ENCODE measurements at regions not wholly inside any gene's neighbourhood (a gene's known extent, or its start where the extent isn't known, plus 50 kb on each side); places are given as distances from the start of the nearest gene placed in this dataset.
"Not testable (repeated sequence)": the region's sequence is repeated elsewhere in the genome, so short reads cannot be mapped to it uniquely, and the experiment has no call there.

DNA sequence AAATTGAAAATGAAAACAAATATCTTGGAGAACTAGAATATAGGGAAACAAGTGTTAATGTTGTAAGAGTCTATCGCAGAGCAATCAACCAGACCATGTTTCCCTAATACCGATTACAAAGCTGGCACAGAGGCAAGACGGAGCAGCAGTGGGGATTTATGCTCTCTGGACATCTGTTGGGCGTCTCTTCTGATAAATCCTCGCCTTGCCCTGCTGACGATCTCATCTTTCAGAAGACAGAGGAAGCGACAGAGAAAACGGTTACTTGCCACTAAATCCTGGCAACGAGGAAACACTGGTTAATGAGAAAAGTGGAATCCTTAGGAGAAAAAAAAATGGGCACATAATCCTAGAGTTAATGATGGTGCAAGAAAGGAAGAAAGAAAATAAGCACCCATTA, 218.5 kb downstream of the NPIPA8 start:
- not testable (repeated sequence) for H3F3A ChIP-seq (ENCODE audit: control insufficient read depth, insufficient read depth); H3K4me3 ChIP-seq (ENCODE audit: low read length); H4K20me1 ChIP-seq (ENCODE audit: control insufficient read depth, insufficient read depth, low read depth, low read length); H3K27me3 ChIP-seq (ENCODE audit: control insufficient read depth, low read length); H3K9me2 ChIP-seq (replicated peaks; ENCODE audit: control insufficient read depth, low read length); H3K27ac ChIP-seq (ENCODE audit: low read depth, low read length); H3K4me1 ChIP-seq (ENCODE audit: control insufficient read depth, low read length); H3K36me3 ChIP-seq (ENCODE audit: control insufficient read depth, low read length); H3K4me2 ChIP-seq (ENCODE audit: low read length); H3K9me3 ChIP-seq (ENCODE audit: control insufficient read depth, insufficient read depth, low read length); H3K79me2 ChIP-seq (ENCODE audit: control insufficient read depth, low read length)

DNA sequence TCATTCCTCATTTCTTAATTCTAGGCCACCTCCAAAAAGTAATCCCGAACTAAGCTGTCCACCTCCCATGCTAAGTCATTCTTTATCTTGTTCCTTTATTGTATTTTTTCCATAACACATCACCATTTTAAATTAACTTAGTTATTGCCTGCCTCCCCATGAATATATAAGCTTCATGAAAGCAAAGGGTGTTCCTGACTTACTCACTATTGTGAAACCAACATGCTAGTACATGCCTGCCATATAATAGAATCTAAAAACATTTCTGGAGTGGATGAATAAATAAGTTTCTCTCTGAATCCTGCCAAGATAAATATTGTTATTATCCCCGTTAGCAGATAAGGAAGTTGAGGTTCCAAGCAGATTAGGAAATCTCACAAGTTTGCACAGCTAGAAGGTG, 232.1 kb downstream of the NPIPA8 start:
- H3K9me3 ChIP-seq (ENCODE audit: control insufficient read depth, insufficient read depth, low read length); H3K4me3 ChIP-seq (ENCODE audit: low read length); H4K20me1 ChIP-seq (ENCODE audit: control insufficient read depth, insufficient read depth, low read depth, low read length); H3K79me2 ChIP-seq (ENCODE audit: control insufficient read depth, low read length); H3K4me2 ChIP-seq (ENCODE audit: low read length); H3K27ac ChIP-seq (ENCODE audit: low read depth, low read length); H3K4me1 ChIP-seq (ENCODE audit: control insufficient read depth, low read length); H3K27me3 ChIP-seq (ENCODE audit: control insufficient read depth, low read length); H3K9me2 ChIP-seq (replicated peaks; ENCODE audit: control insufficient read depth, low read length); H3F3A ChIP-seq (ENCODE audit: control insufficient read depth, insufficient read depth); H3K36me3 ChIP-seq (ENCODE audit: control insufficient read depth, low read length): not testable (repeated sequence)

DNA sequence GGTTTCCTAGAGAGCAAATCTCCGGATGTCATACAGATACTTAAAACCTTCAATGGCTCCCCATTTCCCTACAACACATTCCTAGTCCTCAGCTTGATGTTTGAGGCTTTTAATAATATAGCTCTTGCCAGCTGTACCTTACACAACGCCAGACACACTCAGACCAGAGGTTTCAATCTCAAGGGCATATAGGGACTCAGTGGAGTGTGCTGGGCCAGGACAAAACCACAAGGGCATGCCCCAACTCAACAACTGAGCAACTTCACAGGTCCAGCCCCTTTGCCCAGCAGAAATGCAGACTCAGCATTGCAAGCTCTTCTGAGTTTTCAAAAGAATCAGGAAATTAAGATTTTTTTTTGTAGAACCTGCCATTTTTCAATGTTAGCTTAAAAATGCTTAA, 235.5 kb downstream of the NPIPA8 start:
- not testable (repeated sequence) for H3K9me2 ChIP-seq (replicated peaks; ENCODE audit: control insufficient read depth, low read length); H3K36me3 ChIP-seq (ENCODE audit: control insufficient read depth, low read length); H3K4me2 ChIP-seq (ENCODE audit: low read length); H3K79me2 ChIP-seq (ENCODE audit: control insufficient read depth, low read length); H3K27ac ChIP-seq (ENCODE audit: low read depth, low read length); H3K9me3 ChIP-seq (ENCODE audit: control insufficient read depth, insufficient read depth, low read length); H3F3A ChIP-seq (ENCODE audit: control insufficient read depth, insufficient read depth); H3K4me3 ChIP-seq (ENCODE audit: low read length); H3K4me1 ChIP-seq (ENCODE audit: control insufficient read depth, low read length); H3K27me3 ChIP-seq (ENCODE audit: control insufficient read depth, low read length); H4K20me1 ChIP-seq (ENCODE audit: control insufficient read depth, insufficient read depth, low read depth, low read length)

DNA sequence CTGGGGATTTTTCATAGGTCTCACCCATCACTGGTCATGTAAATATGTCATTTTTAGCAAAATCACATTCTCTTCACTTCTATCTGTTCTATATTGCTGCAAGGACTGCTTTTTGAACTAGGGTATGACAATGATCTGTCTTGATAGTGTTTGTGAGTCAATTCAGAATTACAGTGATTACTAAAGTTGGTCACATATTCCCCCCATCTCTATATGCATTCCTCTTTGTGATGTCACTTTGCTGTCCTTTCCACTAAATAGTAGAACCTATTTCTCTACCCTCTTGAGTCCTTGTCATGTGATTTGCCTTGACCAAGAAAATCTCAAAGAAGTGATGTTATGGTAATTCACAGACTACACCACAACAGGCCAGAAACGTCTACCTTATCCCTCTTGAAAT, 243.9 kb downstream of the NPIPA8 start:
- H3K27ac ChIP-seq (ENCODE audit: low read depth, low read length); H3F3A ChIP-seq (ENCODE audit: control insufficient read depth, insufficient read depth); H3K9me2 ChIP-seq (replicated peaks; ENCODE audit: control insufficient read depth, low read length); H3K9me3 ChIP-seq (ENCODE audit: control insufficient read depth, insufficient read depth, low read length); H3K4me3 ChIP-seq (ENCODE audit: low read length); H3K79me2 ChIP-seq (ENCODE audit: control insufficient read depth, low read length); H3K4me1 ChIP-seq (ENCODE audit: control insufficient read depth, low read length); H3K4me2 ChIP-seq (ENCODE audit: low read length); H3K27me3 ChIP-seq (ENCODE audit: control insufficient read depth, low read length); H3K36me3 ChIP-seq (ENCODE audit: control insufficient read depth, low read length); H4K20me1 ChIP-seq (ENCODE audit: control insufficient read depth, insufficient read depth, low read depth, low read length): not testable (repeated sequence)

DNA sequence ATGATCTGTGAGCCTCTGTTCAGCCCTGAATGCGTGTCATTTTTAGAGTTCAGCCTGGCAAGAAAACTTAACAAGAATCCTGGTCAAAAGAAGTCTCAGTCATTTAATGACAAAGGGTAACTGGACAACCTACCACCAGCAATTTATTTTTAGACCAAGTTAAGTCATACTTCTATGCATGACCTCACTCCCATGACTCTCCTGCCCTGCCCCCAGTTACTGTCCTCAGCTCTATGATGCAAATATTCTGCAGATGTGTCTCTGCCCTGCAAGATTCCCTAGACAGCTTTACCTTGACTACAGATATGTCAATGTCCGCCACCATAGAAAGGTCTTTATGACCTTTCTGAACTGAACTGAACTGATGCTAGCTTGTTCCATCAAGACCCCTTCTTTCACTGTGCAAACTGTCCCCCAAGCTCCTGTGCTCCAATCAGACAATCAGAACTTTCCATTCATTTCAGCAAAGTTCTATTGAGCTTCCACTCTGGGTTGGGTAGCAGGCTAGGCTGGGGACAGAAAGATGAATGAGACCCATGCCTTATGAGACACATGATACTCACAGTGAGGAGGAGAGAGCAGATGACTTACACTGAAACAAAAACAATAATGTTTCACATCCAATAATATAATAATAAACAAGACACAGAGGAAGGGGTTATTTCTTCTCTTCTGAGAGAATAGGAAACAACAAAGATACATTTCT, 255.7 kb downstream of the NPIPA8 start:
- H3F3A ChIP-seq (ENCODE audit: control insufficient read depth, insufficient read depth); H3K36me3 ChIP-seq (ENCODE audit: control insufficient read depth, low read length): not testable (repeated sequence)

DNA sequence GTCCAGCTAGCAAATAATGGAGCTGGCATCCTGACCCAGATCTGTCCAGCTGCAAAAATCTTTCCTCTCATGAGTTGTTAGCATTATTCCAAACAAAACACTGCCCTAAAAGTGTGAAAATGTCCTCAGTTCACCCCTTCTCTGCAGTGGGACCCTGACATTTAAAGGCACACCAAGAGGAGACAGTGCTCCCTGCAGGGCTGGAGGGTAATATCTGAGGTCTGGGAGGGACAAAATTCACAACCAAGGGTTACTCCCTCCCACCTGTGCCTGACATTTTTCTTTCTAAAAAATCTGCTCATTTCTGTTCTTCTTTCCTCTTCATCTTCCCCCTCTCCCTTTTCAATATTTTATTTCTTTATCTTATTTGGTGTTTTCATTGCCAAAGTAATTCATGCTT, 258.6 kb downstream of the NPIPA8 start:
- not testable (repeated sequence) for H3K9me2 ChIP-seq (replicated peaks; ENCODE audit: control insufficient read depth, low read length); H3K27me3 ChIP-seq (ENCODE audit: control insufficient read depth, low read length); H3K4me3 ChIP-seq (ENCODE audit: low read length); H3K9me3 ChIP-seq (ENCODE audit: control insufficient read depth, insufficient read depth, low read length); H3K4me2 ChIP-seq (ENCODE audit: low read length); H3K36me3 ChIP-seq (ENCODE audit: control insufficient read depth, low read length); H4K20me1 ChIP-seq (ENCODE audit: control insufficient read depth, insufficient read depth, low read depth, low read length); H3K4me1 ChIP-seq (ENCODE audit: control insufficient read depth, low read length); H3F3A ChIP-seq (ENCODE audit: control insufficient read depth, insufficient read depth); H3K27ac ChIP-seq (ENCODE audit: low read depth, low read length); H3K79me2 ChIP-seq (ENCODE audit: control insufficient read depth, low read length)

More for the DNA sequence above, 255.7 kb downstream of the NPIPA8 start:
- H3K27me3 ChIP-seq (ENCODE audit: control insufficient read depth, low read length); H3K79me2 ChIP-seq (ENCODE audit: control insufficient read depth, low read length); H3K9me2 ChIP-seq (replicated peaks; ENCODE audit: control insufficient read depth, low read length); H3K4me3 ChIP-seq (ENCODE audit: low read length); H4K20me1 ChIP-seq (ENCODE audit: control insufficient read depth, insufficient read depth, low read depth, low read length); H3K27ac ChIP-seq (ENCODE audit: low read depth, low read length); H3K9me3 ChIP-seq (ENCODE audit: control insufficient read depth, insufficient read depth, low read length); H3K4me1 ChIP-seq (ENCODE audit: control insufficient read depth, low read length); H3K4me2 ChIP-seq (ENCODE audit: low read length): not testable (repeated sequence)
